Cardiac fibroblast (primary cell): ENCODE measurements at regions not wholly inside any gene's neighbourhood (a gene's known extent, or its start where the extent isn't known, plus 50 kb on each side); places are given as distances from the start of the nearest gene placed in this dataset.
"Not testable (repeated sequence)": the region's sequence is repeated elsewhere in the genome, so short reads cannot be mapped to it uniquely, and the experiment has no call there.

Source experiments
- DNase-seq, 2 donors: peaks; one replicate each; pipeline versions ENCODE4 v3.0.0 to v3.0.0-alpha.2; 2010; ENCODE audit warnings: low read depth in 2 of 2
- H3K4me3 ChIP-seq, 2 donors: replicated peaks in 1 of 2; 1 replicate in 1 of 2; 2 replicates in 1 of 2; pipeline ENCODE4 v1.5.1; 2011; ENCODE audit warnings: low read depth in 2 of 2, low read length in 2 of 2, mild to moderate bottlenecking in 2 of 2, moderate library complexity in 1 of 2
- CTCF ChIP-seq: IDR thresholded peaks from one replicate; pipeline ENCODE4 v1.5.1; 2011; ENCODE audit warnings: low read depth, mild to moderate bottlenecking, low read length, inconsistent platforms

GRCh38 chr15:62280625-62281024, 115.5 kb upstream of the C2CD4B start:
- TF ChIP-seq CTCF: no peak
- H3K4me3 ChIP-seq: no peak overlapping the region
- no peak for DNase-seq

GRCh38 chr15:62281801-62282200, 116.7 kb upstream of the C2CD4B start:
- H3K4me3 ChIP-seq, DNase-seq: not testable (repeated sequence)

GRCh38 chr15:62287066-62287857, 122.2 kb upstream of the C2CD4B start:
- H3K4me3 ChIP-seq: no peak overlapping the region
- DNase-seq: peak in 1 of 2 donors; percentile 31
- no peak for TF ChIP-seq CTCF

GRCh38 chr15:62288361-62289017, 123.4 kb upstream of the C2CD4B start:
- DNase-seq: no peak
- TF ChIP-seq CTCF: no peak

GRCh38 chr15:62291262-62291661, 126.2 kb upstream of the C2CD4B start:
- no peak for TF ChIP-seq CTCF
- H3K4me3 ChIP-seq: no peak overlapping the region
- no peak for DNase-seq

More at GRCh38 chr15:62288361-62289017, 123.4 kb upstream of the C2CD4B start:
- H3K4me3 ChIP-seq: no peak overlapping the region

GRCh38 chr15:62296756-62297507, 131.8 kb upstream of the C2CD4B start:
- TF ChIP-seq CTCF: no peak
- no peak for DNase-seq
- H3K4me3 ChIP-seq: no peak overlapping the region

- DNase-seq: no peak
- no peak for TF ChIP-seq CTCF
- H3K4me3 ChIP-seq: no peak overlapping the region
Measured at GRCh38 chr15:62297522-62297921, 132.4 kb upstream of the C2CD4B start.
